ENCODE measurements at regions not wholly inside any gene's neighbourhood (a gene's known extent, or its start where the extent isn't known, plus 50 kb on each side); places are given as distances from the start of the nearest gene placed in this dataset.
"Not testable (repeated sequence)": the region's sequence is repeated elsewhere in the genome, so short reads cannot be mapped to it uniquely, and the experiment has no call there.

- no peak for DNase-seq
Observed at GRCh38 chr12:89151536-89151935, 200.8 kb downstream of the DUSP6 start.

GRCh38 chr12:89150789-89151188 is 201.5 kb downstream of the DUSP6 start:
- DNase-seq, result not testable (repeated sequence)

GRCh38 chr12:89140602-89141238 is 211.6 kb downstream of the DUSP6 start:
- DNase-seq, result no peak

- DNase-seq, result no peak
Observed at GRCh38 chr12:89140141-89140540, 212.2 kb downstream of the DUSP6 start.

GRCh38 chr12:89139390-89139789 is 212.9 kb downstream of the DUSP6 start:
- no peak for DNase-seq

GRCh38 chr12:89138048-89138852 is 214.1 kb downstream of the DUSP6 start:
- peak; percentile 33 for DNase-seq

GRCh38 chr12:89135976-89136634 is 216.2 kb downstream of the DUSP6 start:
- no peak for DNase-seq

GRCh38 chr12:89134213-89134770 is 218.0 kb downstream of the DUSP6 start:
- no peak for DNase-seq

GRCh38 chr12:89129167-89129870 is 223.0 kb downstream of the DUSP6 start:
- peak; percentile 10 for DNase-seq

- no peak for DNase-seq
Observed at GRCh38 chr12:89126712-89127111, 225.6 kb downstream of the DUSP6 start.

- no peak for DNase-seq
Observed at GRCh38 chr12:89122852-89123251, 229.4 kb downstream of the DUSP6 start.

- DNase-seq, result no peak
Observed at GRCh38 chr12:89117448-89118034, 234.8 kb downstream of the DUSP6 start.

- no peak for DNase-seq
Observed at GRCh38 chr12:89111964-89112363, 240.3 kb downstream of the DUSP6 start.

- DNase-seq, result no peak
Observed at GRCh38 chr12:89108265-89108664, 244.0 kb downstream of the DUSP6 start.

GRCh38 chr12:89106950-89107349 is 245.4 kb downstream of the DUSP6 start:
- no peak for DNase-seq

- no peak for DNase-seq
Observed at GRCh38 chr12:89105243-89105642, 247.1 kb downstream of the DUSP6 start.

GRCh38 chr12:89103831-89104230 is 248.5 kb downstream of the DUSP6 start:
- DNase-seq, result no peak

- DNase-seq, result no peak
Observed at GRCh38 chr12:89101440-89101839, 250.9 kb downstream of the DUSP6 start.

GRCh38 chr12:89098441-89099112 is 253.7 kb downstream of the DUSP6 start:
- DNase-seq, result no peak

- DNase-seq, result peak; percentile 57
Observed at GRCh38 chr12:89092297-89092696, 260.0 kb downstream of the DUSP6 start.

- no peak for DNase-seq
Observed at GRCh38 chr12:89091293-89091841, 260.9 kb downstream of the DUSP6 start.

GRCh38 chr12:89089264-89089663 is 263.0 kb downstream of the DUSP6 start:
- no peak for DNase-seq
